Liver (tissue), 3 donors: ENCODE measurements at regions not wholly inside any gene's neighbourhood (a gene's known extent, or its start where the extent isn't known, plus 50 kb on each side); places are given as distances from the start of the nearest gene placed in this dataset.

Experiments used
- CTCF ChIP-seq: fragments of 150-350 bp; IDR thresholded peaks from 2 replicates; pipeline ENCODE4 v1.5.1; 2017; ENCODE audit warnings: improper control_type of control experiment, low read depth, low read length; ENCODE audit not compliant: missing input control
- GABPA ChIP-seq, 2 donors: IDR thresholded peaks in 1 of 2; conservative IDR thresholded peaks in 1 of 2; 2 replicates each; pipeline ENCODE4 v1.6.1; 2016; ENCODE audit warnings: antibody characterized with exemption in 2 of 2, mild to moderate bottlenecking in 1 of 2, moderate library complexity in 1 of 2
- MAX ChIP-seq: IDR thresholded peaks from 2 replicates; pipeline ENCODE4 v1.6.1; 2016; ENCODE audit warnings: antibody characterized with exemption
- RAD21 ChIP-seq, 2 donors: IDR thresholded peaks; 2 replicates each; pipeline ENCODE4 v1.6.1; 2016; ENCODE audit warnings: antibody characterized with exemption in 2 of 2, mild to moderate bottlenecking in 2 of 2
- SP1 ChIP-seq: IDR thresholded peaks from 2 replicates; pipeline ENCODE4 v1.6.1; 2018; ENCODE audit warnings: antibody characterized with exemption, mild to moderate bottlenecking
- donor health status: healthy.
- donor health status: healthy.

DNA sequence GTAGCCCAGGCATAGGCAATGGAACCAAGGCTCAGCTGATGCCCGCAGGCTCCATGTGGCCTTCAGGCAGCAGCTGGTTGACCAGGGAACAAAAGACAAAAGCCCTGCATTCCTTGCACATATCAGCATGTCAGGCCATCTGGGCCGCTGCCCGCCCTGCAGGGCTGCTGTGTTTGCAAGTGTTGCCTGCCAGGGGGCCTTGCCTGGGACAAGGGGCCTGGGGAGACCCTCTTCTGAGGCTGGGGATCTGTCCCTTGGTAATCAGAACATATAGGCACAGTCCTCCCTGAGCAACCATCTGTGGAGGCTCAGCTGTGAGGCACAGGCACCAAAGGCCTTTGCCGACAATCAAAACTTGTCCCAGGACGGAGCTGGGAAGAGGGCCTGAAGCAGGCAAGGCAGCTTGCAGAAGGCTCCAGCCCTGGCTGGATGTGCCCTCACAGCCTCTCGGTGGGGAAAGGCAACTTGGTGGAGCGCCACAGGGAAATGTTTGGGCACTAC is 138.2 kb downstream of the TPRA1 start:
- TF ChIP-seq CTCF (no peak), MAX (no peak), SP1 (no peak), GABPA (IDR thresholded peaks at IDR 0.05 in 1 of 2, conservative IDR thresholded peaks at IDR 0.05 in 1 of 2) (no peak), RAD21 (IDR thresholded peaks at IDR 0.05) (no peak)
